Right lung (tissue), 2 donors: ENCODE measurements at regions not wholly inside any gene's neighbourhood (a gene's known extent, or its start where the extent isn't known, plus 50 kb on each side); places are given as distances from the start of the nearest gene placed in this dataset.

Source experiments
- DNase-seq, 2 donors: peaks; one replicate each; pipeline ENCODE4 v3.0.0-alpha.2; 2013

DNA sequence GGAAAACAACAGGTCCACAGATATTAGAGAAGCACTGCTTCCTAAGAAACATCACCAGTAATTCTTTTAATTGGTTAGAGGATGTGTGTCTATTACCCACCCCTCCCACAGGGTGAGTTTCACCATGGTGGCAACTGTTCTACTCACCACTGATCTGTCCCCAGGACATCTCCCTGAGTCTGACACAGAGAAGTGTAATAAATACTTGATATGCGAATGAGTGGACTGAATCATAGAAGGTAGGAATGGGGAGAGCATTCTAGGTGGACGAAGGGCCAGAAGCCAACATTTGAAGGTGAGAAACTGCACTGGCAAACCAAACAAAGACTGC, 452.7 kb upstream of the PROK2 start:
- DNase-seq, result no peak

DNA sequence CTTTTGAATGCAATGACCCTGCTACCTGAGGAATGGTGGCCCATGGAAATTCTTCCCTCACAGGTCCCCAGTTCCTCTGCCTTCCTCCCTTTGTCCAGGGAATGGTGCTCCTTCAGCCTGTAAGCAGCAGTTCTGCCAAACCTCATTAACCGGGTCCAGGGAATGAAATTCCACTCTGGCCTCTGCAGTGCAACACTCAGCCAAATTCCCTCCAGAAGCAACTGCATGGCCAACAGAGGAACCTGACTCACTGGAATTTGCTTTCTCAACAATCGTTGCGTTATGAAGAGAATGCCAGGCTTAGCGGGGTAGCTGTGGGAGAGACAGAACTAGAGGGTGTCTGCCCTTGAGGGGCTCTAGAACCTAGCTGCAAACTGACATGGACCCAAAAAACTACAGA, 449.4 kb upstream of the PROK2 start:
- no peak for DNase-seq

DNA sequence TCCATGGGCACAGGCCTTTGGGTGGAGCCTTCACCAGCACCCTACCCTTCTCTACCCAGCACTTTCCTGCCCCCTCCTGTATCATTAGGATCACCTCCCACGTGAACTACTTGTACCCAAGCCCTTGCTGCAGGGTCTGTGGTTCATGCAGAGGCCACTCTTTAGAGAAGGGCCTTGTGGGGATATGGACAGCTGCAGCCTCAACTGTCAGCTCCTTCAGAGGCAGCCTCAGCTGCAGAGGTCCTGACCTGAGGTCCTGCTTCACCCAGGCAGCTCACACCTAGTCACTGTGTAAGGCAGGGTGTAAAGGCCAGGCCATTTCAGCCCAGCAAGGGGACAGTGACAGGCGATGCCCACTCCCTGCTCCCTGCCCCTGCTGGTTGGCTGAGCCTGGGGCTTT, 448.6 kb upstream of the PROK2 start:
- no peak for DNase-seq

DNA sequence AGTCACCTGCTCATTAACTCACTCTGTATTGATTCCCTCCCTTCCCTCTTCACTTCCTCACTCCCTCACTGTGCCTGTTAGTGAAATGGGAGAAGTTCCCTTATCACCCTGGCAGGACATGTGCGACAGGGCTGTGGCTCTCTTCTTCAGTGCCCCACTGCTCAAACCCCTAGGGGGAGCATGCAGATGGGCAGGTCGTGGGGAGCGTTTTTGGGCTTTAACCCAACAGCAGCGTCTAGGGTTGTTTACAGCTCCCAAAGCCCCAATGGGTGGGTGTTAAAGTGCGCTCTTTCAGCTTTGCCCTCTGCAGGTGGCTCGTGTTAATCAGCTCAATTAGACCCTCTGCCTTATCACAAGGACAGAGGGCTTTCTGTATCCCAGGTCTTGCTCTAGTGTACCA, 447.8 kb upstream of the PROK2 start:
- DNase-seq, result no peak

DNA sequence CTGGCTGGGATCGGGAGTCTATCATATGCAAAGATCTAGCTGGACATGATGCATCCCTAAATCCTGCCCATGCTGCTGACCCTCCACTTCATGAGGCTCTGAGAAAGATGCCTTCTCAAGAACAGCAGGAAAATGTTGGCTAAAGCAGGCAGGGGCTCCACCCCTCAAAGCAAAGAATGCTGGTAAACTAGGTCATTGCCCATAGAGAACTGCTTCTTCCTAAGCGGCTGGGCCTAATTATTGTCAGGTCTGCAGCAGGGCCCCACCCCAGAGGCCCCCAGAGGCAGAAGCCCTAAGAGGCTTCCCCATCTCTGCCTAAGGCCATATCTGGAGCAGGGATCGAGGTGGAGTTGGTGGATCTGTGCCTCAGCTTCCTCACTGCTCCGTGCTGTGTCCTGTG, 447.4 kb upstream of the PROK2 start:
- no peak for DNase-seq

DNA sequence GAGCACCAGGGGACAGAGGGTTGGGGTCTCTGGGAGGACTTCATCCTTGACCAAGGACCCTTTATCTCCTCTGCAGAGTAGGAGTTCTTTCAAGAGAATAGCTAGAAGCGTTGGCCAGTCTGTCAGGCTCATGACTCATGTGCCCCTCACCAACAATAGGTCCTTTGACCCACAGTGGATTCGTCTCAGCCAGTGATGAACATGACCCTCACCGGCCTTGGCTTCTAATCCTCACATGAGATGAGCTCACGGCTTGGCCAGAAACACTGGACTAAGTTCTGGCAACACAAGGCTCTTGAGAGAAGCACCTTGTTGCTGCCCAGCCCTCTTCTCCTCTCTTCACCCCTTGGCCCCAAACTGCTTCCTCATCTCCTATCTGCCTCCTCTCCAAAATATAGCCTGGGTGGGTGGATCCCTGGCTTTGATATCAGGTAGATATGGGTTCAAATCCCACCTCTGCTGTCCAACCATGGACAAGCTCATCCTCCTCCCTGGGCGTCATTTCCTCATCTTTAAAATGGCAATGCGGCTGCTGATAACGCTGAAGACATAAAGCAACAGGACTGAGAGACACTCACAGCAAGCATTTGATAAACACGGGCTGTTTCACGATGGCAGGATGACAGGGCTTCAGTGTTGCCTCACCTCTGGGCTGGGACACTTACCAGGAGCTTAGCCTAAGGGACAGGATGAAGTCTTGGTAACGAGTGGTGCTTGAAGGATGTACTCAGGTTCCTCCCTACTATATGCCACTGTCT, 446.7 kb upstream of the PROK2 start:
- no peak for DNase-seq

DNA sequence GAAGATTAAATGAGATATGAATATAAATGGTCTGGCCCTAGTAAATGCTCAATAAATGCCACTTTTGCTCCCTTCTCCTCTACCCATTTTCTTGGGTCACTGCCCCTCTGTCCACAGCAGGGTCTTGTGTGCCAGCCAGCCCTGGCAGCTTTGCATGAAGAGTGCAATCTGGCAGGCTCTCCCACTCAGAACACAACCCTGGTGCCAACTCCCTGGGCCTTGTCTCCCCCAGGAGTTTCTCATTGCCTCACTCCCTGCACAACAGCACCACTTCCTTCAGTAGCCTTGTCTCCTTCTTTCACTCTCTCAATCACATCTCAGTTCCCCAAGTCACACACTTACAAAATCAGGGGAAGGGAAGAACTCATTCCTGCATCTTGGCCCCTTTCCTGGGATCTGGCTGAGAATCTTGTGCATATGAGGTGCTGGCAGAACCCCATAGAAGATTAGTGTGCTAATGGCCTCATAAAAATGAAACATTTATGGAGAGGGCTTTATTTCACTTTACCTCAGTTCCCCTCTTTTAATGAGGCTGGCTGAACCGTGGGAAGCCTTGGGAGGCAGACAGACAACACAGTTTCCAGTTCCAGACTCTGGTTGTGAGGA, 445.9 kb upstream of the PROK2 start:
- DNase-seq, result peak; percentile 74 to 79

DNA sequence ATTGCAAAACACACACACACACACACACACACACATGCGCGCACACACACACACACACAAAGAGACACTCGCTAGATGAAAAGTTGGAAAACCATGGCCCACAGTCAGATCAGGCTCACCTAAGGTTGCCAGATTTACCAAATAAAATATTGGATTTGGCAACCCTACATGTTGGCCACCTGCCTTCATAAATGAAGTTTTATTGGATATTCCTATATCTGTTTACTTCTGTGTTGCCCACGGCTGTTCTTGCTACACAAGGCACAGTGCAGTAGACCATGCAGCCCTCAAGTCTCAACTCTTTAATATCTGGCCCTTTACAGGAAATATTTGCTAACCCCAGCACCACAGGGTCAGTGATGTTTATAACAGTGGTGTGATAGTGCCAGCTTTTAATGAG, 445.0 kb upstream of the PROK2 start:
- no peak for DNase-seq

DNA sequence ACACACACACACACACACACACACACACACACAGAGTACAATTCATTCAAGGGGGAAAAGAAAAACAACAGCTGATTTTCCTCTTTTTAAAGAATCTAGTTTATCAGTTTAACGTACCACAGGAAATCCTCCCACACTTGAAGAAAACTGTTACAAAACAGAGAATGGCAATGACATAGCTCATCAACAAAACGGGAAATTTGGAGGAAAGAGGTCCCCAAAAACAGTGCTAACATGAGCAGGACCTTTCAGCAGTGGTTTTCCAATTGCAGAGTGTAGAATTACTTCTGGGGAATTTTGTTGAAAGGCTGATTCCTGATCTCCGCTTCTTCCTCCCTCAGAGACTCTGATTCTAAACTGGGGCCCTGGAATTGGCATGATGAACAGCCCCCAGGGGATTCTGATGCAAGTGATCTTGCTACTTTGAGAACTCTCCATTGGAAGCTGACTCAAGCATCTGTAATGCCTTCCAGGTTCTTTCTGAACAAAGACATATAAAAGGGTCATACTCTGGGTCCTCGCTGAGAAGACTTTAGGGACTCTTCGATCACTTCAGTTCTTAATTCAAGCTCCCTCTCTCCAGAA, 442.6 kb upstream of the PROK2 start:
- DNase-seq, result no peak

DNA sequence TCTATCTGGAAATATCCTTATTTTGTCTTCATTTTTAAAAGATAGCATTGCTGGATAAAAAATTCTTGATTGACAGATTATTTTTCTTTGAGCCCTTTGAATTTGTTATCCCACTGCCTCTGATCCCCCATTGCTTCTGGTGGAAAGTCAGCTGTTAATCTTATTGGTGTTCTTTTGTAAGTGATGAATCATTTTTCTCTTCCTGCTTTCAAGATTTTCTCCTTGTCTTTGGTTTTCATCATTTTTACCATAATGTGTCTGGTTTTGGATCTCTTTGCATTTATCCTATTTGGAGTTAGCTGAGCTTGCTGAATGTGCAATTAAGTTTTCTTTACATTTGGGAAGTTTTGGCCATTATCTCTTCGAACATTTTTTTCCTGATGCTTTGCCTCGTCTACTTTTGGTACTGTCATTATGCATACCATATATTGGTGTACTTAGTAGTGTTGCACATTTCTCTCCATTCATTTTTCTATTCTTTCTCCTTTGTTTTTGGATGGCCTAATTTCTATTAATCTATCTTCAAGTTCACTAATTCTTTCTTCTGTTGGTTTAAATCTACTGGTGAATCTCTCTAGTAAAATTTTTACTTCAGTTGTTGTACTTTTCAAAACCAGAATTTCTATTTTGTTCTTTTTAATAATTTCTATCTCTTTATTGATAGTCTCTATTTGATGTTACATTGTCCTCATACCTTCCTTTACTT, 440.0 kb upstream of the PROK2 start:
- DNase-seq, result no peak

DNA sequence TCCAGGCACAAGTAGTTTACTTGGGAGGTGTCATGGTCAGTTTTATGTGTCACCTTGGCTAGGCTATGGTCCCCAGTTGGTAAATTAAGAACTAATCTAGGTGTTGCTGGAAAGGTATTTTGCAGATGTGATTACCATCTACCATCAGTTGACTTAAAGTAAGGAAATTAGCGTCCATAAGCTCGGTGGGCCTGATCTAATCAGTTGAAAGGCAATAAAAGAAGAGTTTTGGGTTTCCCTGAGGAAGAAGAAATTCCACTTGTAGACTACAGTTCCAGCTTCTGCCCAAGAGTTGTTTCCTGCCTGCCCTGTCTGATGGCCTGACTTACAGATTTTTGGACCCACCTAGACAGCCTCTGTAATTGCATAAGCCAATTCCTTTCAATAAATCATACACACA, 438.7 kb upstream of the PROK2 start:
- no peak for DNase-seq

DNA sequence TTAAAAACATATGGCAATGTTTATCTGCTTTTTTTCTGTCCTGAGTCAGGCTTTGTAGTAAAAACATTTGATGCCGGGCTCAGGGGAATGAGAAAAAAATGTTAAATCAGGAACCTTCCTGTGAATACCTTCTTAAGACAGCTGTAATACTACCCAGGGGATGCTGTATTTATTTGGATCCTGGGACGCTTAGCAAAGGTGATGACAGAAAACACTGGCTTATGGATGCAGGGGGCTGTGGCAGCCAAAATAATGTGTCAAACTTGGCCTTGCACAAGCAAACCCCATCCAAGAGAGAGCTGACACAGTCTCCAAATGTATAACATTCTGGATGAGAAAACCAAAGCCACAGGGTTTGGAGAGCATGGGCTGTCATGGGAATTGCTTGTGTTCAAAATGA, 438.2 kb upstream of the PROK2 start:
- DNase-seq, result peak in 1 of 2 donors; percentile 49

DNA sequence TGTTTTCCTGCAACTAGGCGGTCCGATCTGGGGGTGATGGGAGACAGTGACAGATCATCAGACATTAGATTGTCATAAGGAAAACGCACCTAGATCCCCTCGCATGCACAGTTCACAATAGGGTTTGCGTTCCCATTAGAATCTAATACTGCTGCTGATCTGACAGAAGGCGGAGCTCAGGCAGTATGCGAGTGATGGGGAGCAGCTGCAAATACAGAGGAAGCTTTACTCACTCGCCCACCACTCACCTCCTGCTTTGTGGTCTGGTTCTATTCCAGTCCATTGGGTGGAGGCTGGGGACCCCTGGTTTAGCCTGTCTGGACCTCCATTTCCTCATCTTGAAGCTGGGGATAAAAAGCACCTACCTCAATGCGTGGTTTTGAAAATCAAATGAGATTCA, 437.5 kb upstream of the PROK2 start:
- no peak for DNase-seq

DNA sequence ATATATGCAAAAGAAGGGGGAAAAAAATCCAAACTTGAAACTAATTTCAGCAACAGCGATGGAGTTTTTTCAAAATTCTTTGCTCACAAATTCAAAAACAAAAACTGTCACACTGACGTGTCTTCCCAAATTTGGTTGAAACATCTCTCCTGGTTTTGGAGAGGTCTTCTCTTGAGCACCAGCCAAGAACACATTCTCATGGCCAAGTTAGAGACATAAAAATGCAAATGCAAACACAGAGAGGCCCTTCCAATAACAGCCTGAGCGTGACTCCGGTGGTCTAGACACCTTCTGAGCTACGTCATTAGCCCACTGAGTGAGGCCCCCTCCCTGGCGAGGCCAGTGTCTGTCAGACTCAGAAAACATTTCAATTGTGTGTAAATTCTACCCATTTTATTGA, 436.0 kb upstream of the PROK2 start:
- DNase-seq, result no peak

DNA sequence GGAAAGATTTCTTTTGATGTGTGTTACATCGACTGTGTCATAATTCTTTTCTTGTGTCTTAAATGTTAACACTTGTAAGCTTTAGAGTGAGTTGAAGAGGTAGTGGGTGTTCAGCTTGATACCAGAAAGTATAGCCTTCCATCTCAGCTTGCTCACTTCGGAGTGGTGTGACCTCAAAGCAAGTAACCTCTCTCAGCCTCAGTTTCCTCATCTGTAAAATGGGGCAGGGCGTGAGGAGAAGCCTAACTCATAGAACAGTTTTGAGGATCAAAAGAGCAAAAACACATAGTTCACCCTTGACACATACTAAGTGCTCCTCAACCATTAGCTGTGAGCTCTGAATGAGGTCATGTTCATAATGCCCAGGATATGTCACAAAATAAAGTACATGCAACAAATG, 434.8 kb upstream of the PROK2 start:
- DNase-seq, result no peak

DNA sequence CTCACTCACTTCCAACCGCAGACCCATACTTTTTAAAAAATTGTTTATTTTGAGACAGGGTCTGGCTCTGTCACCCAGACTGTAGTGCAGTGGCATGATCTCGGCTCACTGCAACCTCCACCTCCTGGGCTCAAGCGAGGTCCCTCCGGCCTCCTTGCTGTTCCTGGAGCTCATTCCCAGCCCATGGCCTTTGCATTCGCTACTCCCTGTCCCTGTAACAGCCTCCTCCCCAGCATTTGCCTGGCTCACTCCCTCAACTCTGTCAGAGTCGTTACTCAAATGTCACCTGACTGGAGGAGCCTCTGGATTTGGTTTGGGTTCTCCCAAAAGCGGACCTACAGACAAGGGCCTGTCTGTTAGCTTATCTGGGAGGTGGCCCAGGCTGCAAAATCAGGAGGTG, 432.6 kb upstream of the PROK2 start:
- DNase-seq, result no peak

DNA sequence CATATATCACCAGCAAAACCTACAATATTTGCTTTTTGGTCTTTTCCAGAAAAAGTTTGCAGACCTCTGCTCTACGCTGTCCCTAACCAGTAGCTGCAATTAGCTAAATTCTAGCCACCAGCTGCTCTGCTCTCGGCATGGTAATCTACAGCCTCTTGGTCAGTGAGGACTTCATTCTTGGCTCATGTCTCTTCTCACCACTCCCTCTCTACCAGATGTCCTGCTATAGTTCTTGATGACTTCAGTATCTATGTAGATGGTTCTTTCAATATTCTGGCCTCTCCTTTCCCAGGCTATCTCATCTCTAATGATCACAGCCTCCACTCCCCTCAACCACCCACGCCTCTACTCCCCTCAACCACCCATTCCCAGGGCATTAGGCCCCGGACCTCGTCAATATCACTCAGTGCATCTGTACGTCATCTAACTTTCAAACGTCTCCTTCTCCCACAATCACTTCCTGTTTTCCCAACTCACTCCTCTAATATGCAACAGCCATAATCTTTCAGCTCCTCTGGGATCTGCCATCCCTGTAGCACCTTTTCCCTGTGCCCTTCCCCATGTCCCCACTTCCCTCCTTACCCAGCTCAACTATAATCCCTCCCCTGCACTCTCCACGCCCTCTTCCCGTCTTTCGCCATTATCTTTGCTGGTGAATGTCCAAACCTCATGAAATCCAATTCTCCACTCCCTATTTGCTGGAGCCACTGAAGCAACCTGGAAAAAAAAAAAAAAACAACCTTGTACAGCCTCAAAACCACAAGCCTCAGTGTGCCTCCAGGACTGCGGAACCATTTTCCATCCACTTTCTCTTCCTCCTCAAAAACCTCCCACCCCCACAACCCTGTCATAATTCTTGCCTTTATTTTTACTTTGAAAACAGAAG, 429.4 kb upstream of the PROK2 start:
- DNase-seq, result no peak

DNA sequence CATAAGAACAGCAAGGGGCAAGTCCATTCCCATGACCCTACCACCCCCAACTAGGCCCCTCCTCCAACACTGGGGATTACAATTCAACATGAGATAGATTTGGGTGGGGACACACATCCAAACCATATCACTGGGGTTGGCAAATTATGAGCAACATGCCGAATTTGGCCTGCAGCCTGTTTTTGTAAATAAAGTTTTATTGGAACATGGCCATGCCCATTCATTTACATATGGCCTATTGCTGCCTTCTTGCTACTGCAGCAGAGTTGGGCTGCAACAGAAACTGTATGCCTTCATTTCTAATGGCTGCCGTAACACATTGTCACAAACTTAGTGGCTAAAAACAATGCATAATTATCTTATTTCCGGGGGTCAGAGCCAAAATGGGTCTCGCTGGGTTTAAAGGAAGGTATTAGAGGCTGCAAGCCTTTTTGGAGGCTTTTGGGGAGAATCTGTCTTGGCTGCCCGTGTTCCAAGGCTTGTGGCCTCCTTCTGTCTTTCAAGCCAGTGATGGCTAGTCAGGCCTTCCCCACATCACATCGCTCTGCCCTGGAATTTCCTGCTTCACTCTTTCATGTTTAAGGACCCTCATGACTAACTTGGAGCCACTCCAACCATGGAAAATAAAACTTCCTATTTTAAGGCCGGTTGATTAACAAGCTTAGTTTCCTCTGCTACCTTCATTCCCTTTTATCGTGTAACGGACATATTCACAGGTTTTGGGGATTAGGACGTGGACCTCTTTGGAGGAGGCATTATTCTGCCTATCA, 428.5 kb upstream of the PROK2 start:
- DNase-seq, result no peak

DNA sequence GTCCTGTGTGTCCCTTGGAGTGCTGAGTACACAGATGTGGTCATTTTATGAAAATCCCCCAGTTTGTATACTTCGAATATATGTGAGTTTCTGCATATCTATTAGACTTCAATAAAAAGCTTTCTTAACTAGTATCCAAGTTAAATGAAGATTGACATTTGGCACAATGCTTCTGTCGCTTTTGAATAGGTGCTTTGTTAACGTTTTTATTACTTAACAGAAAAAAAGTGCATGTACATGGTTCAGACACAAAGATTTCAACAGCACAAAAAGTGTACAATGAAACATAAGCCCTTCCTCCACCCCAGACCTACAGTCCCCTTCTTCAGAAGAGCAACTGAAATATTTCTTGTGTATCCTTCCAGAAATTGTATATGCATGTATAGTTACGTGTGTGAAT, 427.4 kb upstream of the PROK2 start:
- no peak for DNase-seq

DNA sequence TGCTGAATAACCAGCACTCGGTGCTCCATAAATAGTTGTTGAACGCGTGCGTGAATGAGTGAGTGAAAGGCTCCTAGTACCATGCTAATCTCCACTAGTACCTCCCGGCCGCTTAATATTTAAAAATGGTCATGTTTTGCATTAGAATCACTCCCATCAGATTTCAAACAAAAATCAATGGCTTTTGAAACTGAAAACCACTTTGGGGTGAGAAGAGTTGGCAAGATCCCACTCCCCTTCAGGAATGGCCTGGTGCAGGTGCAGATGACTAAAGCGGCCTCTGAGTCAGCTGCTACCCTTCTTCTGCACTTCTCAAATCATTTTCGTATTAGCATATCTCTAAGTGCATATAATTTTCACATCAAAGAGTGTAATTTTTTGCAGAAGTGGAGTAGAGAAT, 425.3 kb upstream of the PROK2 start:
- DNase-seq, result no peak

DNA sequence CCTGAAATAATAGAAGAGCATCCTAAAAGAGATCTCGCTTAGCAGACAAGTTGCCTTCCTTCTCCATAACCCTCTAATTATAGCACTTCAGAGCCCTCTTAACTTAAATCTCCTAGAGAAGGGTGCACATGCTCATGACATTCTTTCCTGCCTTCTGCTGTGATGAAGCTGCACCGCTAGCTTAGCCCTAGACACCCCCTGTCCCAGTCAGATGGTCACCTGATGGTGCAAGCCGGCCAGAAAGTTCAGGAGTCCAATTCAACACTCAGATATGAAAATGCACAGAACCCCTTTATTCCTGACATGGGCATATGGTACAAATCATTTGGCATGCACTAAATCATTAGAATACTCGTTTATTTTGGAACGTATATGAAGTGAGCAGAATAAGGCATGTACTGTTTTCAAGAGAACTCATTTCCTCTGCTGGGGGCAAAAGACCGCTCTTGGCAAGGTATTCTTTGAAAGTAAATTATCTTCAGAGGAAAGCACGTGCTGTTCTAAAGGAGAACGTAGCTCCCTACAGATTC, 420.4 kb upstream of the PROK2 start:
- DNase-seq, result peak; percentile 60 to 64
